GM21619 (cell line): ENCODE measurements at regions not wholly inside any gene's neighbourhood (a gene's known extent, or its start where the extent isn't known, plus 50 kb on each side); places are given as distances from the start of the nearest gene placed in this dataset.
"Not testable (repeated sequence)": the region's sequence is repeated elsewhere in the genome, so short reads cannot be mapped to it uniquely, and the experiment has no call there.

Experiments used
- ATAC-seq: cut with Tn5 transposase; IDR thresholded peaks from one replicate; pipeline ENCODE4 v1.9.1; 2021; ENCODE audit not compliant: unreplicated experiment

GRCh38 chr14:106396999-106397398 lies 870.6 kb downstream of the TMEM121 start:
- ATAC-seq, result no peak

DNA sequence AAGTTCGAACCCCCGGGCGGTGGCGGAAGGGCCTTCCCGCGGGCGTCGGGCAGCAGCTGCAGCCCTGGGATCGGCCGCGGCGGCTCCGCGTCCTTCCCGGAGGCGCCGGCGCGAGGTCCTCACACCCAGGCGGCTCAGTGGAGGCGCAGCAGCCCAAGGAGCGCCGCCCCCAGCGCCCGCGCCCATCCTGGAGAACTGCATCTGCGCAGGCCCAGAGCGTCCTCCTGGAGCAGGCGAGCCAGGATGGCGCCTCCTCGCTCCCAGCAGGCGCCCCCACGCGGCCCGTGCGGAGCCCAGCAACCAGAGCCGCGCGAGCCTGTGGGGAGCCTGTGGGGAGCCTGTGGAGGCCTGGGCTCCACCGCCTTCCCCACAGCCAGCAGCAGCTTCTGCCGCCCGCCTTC lies 872.5 kb downstream of the TMEM121 start:
- not testable (repeated sequence) for ATAC-seq

DNA sequence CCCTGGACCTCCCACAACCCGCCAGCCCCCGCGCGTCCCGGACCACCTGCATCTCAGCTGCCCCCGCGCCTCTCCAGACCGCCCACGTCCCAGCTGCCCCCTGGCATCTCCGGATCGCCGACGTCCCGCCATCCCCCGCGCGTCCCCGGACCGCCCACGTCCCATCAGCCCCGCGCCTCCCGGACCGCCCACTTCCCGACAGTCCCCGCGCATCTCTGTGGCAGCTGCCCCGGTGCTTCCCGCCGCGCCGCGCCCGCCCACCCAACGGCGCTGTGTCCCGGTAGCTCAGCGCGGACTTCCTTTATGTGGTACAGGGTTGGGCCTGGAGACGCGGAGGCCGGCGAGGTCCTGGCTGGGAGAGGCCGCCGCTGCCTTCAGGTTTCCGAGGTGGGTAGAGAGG lies 874.9 kb downstream of the TMEM121 start:
- ATAC-seq, result not testable (repeated sequence)

DNA sequence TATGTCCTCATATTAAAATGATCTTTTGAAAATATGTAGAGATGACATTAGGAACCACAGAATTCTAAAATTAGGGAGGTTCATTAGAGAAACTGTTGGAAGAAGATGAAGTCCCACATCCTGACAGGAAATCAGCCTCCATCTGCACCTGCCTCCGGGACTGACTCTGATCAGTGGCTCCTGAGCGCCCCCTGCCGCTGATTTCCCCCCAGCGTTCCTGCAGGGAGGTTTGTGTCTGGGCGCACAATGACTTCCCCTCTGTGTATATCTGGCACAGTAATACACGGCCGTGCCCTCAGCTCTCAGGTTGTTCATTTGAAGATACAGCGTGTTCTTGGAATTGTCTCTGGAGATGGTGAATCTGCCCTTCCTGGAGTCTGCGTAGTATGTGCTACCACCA lies 883.8 kb downstream of the TMEM121 start:
- ATAC-seq, result not testable (repeated sequence)

- ATAC-seq, result no peak
Observed at GRCh38 chr14:106414464-106414863, 888.1 kb downstream of the TMEM121 start.

DNA sequence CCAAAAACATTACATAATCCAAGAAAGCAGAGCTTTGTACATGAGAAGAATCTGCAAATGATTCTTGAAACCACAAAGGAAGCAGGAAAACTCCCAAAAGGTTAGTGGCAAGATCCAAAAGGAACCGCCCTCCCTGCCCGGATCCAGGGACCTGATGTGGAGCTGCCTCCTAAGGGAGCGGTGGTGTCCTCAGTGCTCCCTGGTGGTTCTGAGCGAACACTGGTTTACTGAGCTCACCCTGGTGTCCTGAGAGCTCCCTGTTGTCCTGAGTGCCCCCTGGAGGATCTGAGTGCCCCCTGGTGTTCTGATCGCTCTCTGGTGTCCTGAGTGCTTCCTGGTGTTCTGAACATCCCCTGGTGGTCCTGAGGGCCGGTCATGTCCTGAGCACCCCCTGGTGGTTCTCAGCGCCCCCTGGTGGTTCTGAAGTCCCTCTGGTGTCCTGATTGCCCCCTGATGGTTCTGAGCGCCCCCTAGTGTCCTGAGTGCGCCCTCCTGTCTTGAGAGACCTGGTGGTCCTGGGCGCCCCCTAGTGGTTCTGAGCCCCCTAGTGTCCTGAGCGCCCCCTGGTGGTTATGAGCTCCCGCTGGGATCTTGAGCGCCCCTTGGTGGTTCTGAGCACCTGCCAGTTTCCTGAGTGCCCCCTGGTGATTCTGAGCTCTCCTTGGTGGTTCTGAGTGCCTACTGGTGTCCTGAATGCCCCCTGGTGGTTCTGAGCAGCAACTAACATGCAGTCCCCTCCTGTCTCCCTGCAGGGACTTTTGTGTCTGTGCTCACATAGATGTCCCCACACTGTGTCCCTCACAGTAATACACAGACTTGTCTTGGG lies 891.1 kb downstream of the TMEM121 start:
- ATAC-seq, result peak; percentile 84

GRCh38 chr14:106419376-106419965 lies 893.1 kb downstream of the TMEM121 start:
- ATAC-seq, result no peak

DNA sequence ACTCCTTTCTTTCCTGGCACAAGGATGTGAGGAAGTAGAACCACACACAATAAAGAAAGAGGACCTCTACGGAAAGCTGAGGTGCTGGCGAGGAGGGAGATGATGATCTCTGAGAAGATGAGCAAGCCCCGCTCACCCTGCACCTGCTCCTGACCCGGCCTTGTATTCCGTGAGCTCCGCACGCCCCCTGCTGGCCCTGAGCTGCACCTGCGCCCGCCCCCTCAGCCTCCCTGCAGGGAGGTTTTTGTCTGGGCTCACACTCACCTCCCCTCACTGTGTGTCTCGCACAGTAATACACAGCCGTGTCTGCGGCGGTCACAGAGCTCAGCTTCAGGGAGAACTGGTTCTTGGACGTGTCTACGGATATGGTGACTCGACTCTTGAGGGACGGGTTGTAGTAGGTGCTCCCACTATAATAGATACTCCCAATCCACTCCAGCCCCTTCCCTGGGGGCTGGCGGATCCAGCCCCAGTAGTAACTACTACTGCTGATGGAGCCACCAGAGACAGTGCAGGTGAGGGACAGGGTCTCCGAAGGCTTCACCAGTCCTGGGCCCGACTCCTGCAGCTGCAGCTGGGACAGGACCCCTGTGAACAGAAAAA lies 895.1 kb downstream of the TMEM121 start:
- not testable (repeated sequence) for ATAC-seq

DNA sequence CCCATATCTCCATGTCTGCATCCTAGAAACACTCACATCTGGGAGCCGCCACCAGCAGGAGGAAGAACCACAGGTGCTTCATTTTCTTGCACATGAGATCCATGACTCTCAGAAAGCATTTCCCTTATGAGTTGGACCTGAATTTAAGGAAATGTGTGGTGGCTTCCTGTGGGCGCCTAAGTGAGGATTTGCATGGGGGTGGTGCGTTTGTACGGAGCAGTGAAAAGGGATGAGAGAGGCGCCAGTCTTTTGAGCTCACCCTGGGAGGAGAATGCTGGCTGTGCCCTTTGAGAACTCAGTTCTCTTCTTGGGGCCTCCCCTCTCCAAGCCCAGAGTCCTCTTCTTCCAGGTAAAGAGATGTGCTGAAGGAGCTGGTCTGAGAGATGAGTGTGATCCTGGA lies 895.7 kb downstream of the TMEM121 start:
- ATAC-seq, result no peak

- not testable (repeated sequence) for ATAC-seq
Observed at GRCh38 chr14:106425150-106425549, 898.8 kb downstream of the TMEM121 start.

DNA sequence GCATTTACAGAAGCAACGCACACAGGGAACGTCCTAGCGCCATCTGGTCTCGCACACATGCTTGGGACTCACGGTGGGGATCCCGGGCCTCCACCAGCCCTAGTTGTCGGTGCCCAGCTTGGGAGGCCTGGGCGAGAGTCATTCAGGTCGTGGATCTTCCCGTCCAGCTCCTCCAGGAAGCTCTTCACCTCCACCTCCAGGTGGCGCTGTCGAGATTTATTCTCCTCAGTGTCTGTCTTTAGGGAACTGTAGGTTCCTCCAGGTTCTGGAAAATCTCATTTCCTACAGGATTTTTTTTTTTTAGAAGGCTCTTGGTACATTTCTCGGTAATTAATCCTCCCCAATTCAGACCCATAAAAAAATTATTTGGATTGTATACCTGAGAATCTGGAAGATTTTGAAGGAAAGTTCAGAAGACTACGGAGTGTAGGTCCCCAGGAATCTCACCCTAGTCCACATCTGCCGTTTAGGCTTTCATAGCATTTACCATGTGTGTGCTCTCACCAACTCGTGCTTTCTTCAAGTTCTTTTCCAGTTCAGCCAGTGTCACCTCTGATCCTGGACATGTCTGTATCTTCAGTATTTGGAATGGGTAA lies 910.0 kb downstream of the TMEM121 start:
- no peak for ATAC-seq

GRCh38 chr14:106442857-106443256 lies 916.5 kb downstream of the TMEM121 start:
- no peak for ATAC-seq

DNA sequence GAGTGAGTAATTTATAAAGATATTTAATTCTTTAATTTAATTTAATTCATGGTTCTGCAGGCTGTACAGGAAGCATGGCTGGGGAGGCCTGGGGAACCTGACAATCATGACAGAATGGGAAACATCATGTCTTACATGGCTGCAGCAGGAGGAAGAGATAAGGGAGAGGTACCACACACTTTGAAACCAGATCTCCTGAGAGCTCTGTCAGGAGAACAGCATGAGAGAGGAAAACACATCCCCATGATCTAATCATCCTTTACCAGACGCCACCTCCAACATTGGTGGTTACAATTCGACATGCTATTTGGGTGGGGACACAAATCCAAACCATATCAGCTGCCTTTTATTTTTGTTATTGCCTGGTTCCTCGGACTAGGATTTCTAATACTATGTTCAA lies 928.6 kb downstream of the TMEM121 start:
- no peak for ATAC-seq

DNA sequence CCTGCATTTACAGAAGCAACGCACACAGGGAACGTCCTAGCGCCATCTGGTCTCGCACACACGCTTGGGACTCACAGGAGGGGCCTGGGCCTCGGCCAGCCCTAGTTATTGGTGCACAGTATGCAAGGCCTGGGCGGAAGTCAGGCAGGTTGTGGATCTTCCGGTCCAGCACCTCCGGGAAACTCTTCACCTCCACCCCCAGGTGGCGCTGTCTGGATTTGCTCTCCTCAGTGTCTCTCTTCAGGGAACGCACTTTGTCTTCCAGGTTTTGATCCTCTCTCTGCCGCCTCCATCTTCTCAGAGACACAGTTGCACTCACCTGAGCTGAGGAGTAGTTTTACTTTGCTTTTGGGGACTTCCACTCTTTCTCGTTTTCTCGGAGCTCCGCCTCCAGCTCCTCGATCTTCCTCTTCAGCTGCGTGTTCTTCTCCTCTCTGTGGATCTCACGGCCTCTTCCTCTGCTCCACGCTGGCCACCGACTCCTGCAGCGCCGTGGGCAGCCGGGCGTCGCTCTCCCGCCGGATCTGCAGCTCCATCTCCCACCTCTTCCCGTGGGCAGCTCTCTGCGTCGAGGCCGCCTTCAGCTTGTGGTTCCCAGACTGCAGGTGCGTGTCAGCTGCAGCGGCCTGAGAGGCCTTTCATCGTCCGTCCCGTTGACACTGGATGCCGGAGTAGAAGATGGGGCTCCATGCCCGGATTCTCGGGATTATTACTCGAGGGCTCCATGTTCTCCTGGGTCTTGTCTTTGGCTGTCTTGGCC lies 933.8 kb downstream of the TMEM121 start:
- no peak for ATAC-seq

DNA sequence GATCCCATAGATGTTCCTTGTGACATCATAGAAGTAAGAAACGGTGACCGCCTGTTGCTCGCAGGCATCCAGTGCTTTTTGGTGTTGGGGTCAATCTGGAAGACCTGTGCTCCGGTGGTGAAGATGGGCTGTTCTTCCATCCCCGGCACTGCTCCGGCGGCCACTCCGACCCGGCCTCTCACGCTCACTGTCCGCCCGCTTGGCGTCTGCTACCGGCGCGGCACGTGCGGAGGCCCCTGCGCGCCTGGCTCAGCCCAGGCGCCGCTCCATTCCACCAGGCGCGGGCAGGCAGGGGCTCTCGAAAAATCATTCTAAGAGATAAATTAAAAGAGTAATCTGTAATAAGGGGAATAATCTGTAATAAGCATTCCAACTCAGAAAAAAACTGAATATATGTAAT lies 934.5 kb downstream of the TMEM121 start:
- no peak for ATAC-seq

DNA sequence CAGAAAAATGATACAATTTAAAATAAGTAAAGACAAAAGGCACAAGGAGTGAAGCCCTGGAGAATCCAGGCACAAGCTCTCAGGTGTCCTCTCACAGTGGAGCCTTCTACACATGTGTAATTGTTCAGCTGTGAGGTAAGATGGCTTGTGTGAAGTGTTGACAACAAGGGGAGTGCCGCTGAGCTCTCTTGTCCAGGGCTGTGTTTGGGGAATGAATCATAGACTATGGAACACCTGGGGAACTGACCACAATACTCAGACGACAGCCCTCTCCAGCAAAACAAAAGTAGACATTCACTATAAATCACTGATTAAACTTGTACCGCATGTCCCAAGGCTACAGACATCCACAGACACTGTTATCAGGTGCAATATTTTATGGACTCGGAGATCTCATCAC lies 940.1 kb downstream of the TMEM121 start:
- not testable (repeated sequence) for ATAC-seq

GRCh38 chr14:106468869-106469268 lies 942.5 kb downstream of the TMEM121 start:
- not testable (repeated sequence) for ATAC-seq

GRCh38 chr14:106470028-106470427 lies 943.6 kb downstream of the TMEM121 start:
- not testable (repeated sequence) for ATAC-seq

- not testable (repeated sequence) for ATAC-seq
Observed at GRCh38 chr14:106474261-106475028, 948.1 kb downstream of the TMEM121 start.

GRCh38 chr14:106475214-106475613 lies 948.8 kb downstream of the TMEM121 start:
- ATAC-seq, result not testable (repeated sequence)
